Astrocyte (in vitro differentiated cells and primary cell): ENCODE measurements at regions not wholly inside any gene's neighbourhood (a gene's known extent, or its start where the extent isn't known, plus 50 kb on each side); places are given as distances from the start of the nearest gene placed in this dataset.
A peak's percentile ranks its signal among the peaks of the same experiment; 100 is the strongest.

Experiments used
- DNase-seq: peaks from one replicate; pipeline ENCODE4 v3.0.0-alpha.2; 2010; ENCODE audit warnings: low read depth
- FAIRE-seq: peaks from 2 replicates; lab custom pipeline; 2011; peaks lifted over from hg19 to GRCh38; lab: Jason Lieb, UNC
- H2AFZ ChIP-seq: 2 replicates; pipeline ENCODE4 v1.6.0; 2012; ENCODE audit warnings: low read depth, low read length, inconsistent platforms
- H3K27ac ChIP-seq: 2 replicates; pipeline ENCODE4 v1.5.1; 2011; ENCODE audit warnings: low read depth, low read length, inconsistent platforms
- H3K27me3 ChIP-seq: 2 replicates; pipeline ENCODE4 v1.6.0; 2011; ENCODE audit warnings: low read length, inconsistent platforms; ENCODE audit not compliant: insufficient read depth
- H3K36me3 ChIP-seq: 2 replicates; pipeline ENCODE4 v1.5.1; 2011; ENCODE audit warnings: low read length, inconsistent platforms; ENCODE audit not compliant: insufficient read depth
- H3K4me1 ChIP-seq: 2 replicates; pipeline ENCODE4 v1.5.1; 2011; ENCODE audit warnings: low read length, inconsistent platforms; ENCODE audit not compliant: insufficient read depth
- H3K4me2 ChIP-seq: 2 replicates; pipeline ENCODE4 v1.6.0; 2012; ENCODE audit warnings: low read length, inconsistent platforms
- H3K4me3 ChIP-seq: 2 replicates; pipeline ENCODE4 v1.5.1; 2011; ENCODE audit warnings: low read depth, mild to moderate bottlenecking, low read length, inconsistent platforms; ENCODE audit not compliant: insufficient read depth
- H3K79me2 ChIP-seq: 2 replicates; pipeline ENCODE4 v1.6.0; 2012; ENCODE audit warnings: mild to moderate bottlenecking, low read length, inconsistent platforms; ENCODE audit not compliant: insufficient read depth
- H3K9ac ChIP-seq: 2 replicates; pipeline ENCODE4 v1.6.0; 2012; ENCODE audit warnings: mild to moderate bottlenecking, low read length, inconsistent platforms
- H3K9me3 ChIP-seq: 2 replicates; pipeline ENCODE4 v1.5.1; 2012; ENCODE audit warnings: low read depth, mild to moderate bottlenecking, low read length, inconsistent platforms; ENCODE audit not compliant: insufficient read depth
- H4K20me1 ChIP-seq: 2 replicates; pipeline ENCODE4 v1.6.0; 2012; ENCODE audit warnings: low read length, inconsistent platforms; ENCODE audit not compliant: insufficient read depth
- H3K27ac Mint-ChIP-seq: one replicate; pipeline ENCODE4 v1.8.0; 2021; ENCODE audit warnings: mild to moderate bottlenecking, mixed read lengths; ENCODE audit not compliant: unreplicated experiment
- H3K27me3 Mint-ChIP-seq: one replicate; pipeline ENCODE4 v1.8.0; 2021; ENCODE audit warnings: low read depth, mixed read lengths; ENCODE audit not compliant: unreplicated experiment
- H3K36me3 Mint-ChIP-seq: one replicate; pipeline ENCODE4 v1.8.0; 2021; ENCODE audit warnings: low read depth, mixed read lengths; ENCODE audit not compliant: unreplicated experiment
- H3K4me1 Mint-ChIP-seq: one replicate; pipeline ENCODE4 v1.8.0; 2021; ENCODE audit warnings: low read depth, mixed read lengths; ENCODE audit not compliant: unreplicated experiment
- H3K4me3 Mint-ChIP-seq: one replicate; pipeline ENCODE4 v1.8.0; 2021; ENCODE audit warnings: mild to moderate bottlenecking, moderate library complexity, mixed read lengths; ENCODE audit not compliant: unreplicated experiment
- H3K9me3 Mint-ChIP-seq: one replicate; pipeline ENCODE4 v1.8.0; 2021; ENCODE audit warnings: mild to moderate bottlenecking, mixed read lengths; ENCODE audit not compliant: unreplicated experiment
- CTCF ChIP-seq: IDR thresholded peaks from 2 replicates; pipeline ENCODE4 v1.5.1; 2011; ENCODE audit warnings: low read depth, mild to moderate bottlenecking, inconsistent platforms, low read length, moderate library complexity; ENCODE audit not compliant: insufficient read depth
- EZH2 ChIP-seq: IDR thresholded peaks from 2 replicates; pipeline ENCODE4 v1.6.1; 2012; ENCODE audit warnings: mild to moderate bottlenecking, low read length, inconsistent platforms; ENCODE audit not compliant: insufficient read depth

GRCh38 chr6:82084324-82084920 is 163.1 kb downstream of the IBTK start:
- DNase-seq = no peak
- Histone ChIP-seq H3K4me2 (no peak overlapping the region), H3K79me2 (no peaks in the 10 kb centered on the region), H3K27me3 (no peaks in the 10 kb centered on the region), H3K4me3 (no peak overlapping the region), H3K27ac (no peak overlapping the region), H3K9me3 (no peaks in the 10 kb centered on the region), H3K9ac (no peak overlapping the region), H3K4me1 (no peaks in the 10 kb centered on the region), H4K20me1 (no peaks in the 10 kb centered on the region), H2AFZ (no peak overlapping the region), H3K36me3 (no peaks in the 10 kb centered on the region)
- Mint-ChIP-seq H3K4me1 (peaks cover 2% of the 10 kb centered on the region), H3K9me3 (no peaks in the 10 kb centered on the region), H3K27me3 (no peaks in the 10 kb centered on the region), H3K27ac (no peak overlapping the region), H3K4me3 (no peak overlapping the region), H3K36me3 (no peaks in the 10 kb centered on the region)
- no peak for TF ChIP-seq EZH2
- TF ChIP-seq CTCF = no peak
- FAIRE-seq = peak; percentile 34

GRCh38 chr6:82083646-82084045 is 163.9 kb downstream of the IBTK start:
- peaks cover 2% of the 10 kb centered on the region for H3K4me1 Mint-ChIP-seq
- no peak overlapping the region for H3K27ac ChIP-seq

More at GRCh38 chr6:82083646-82084045, 163.9 kb downstream of the IBTK start:
- peak; percentile 33 for DNase-seq
- no peaks in the 10 kb centered on the region for H3K9me3 ChIP-seq
- Mint-ChIP-seq H3K27me3 (no peaks in the 10 kb centered on the region), H3K36me3 (no peaks in the 10 kb centered on the region), H3K4me3 (no peak overlapping the region), H3K27ac (no peak overlapping the region), H3K9me3 (no peaks in the 10 kb centered on the region)
- H3K79me2 ChIP-seq = no peaks in the 10 kb centered on the region
- no peak overlapping the region for H3K4me2 ChIP-seq
- FAIRE-seq = no peak
- no peak for TF ChIP-seq EZH2
- no peak for TF ChIP-seq CTCF
- no peaks in the 10 kb centered on the region for H3K27me3 ChIP-seq
- no peak overlapping the region for H3K9ac ChIP-seq
- H3K4me3 ChIP-seq = no peak overlapping the region
- H4K20me1 ChIP-seq = no peaks in the 10 kb centered on the region
- no peaks in the 10 kb centered on the region for H3K4me1 ChIP-seq
- H3K36me3 ChIP-seq = no peaks in the 10 kb centered on the region
- no peak overlapping the region for H2AFZ ChIP-seq
